IMR-90 (cell line): ENCODE measurements at regions not wholly inside any gene's neighbourhood (a gene's known extent, or its start where the extent isn't known, plus 50 kb on each side); places are given as distances from the start of the nearest gene placed in this dataset.

Experiments used
- BHLHE40 ChIP-seq: fragments of 150-350 bp; IDR thresholded peaks from 2 replicates; pipeline ENCODE4 v1.6.1; 2016; ENCODE audit warnings: mild to moderate bottlenecking, low read depth, low read length
- MAFK ChIP-seq: IDR thresholded peaks from 2 replicates; pipeline ENCODE4 v1.6.1; 2012; ENCODE audit warnings: low read depth, low read length, improper control_type of control experiment
- POLR2A ChIP-seq: IDR thresholded peaks from 2 replicates; pipeline ENCODE4 v1.6.1; 2012; ENCODE audit warnings: mild to moderate bottlenecking, low read depth, low read length
- RAD21 ChIP-seq: IDR thresholded peaks from 2 replicates; pipeline ENCODE4 v1.6.1; 2012; ENCODE audit warnings: low read length, improper control_type of control experiment
- RFX5 ChIP-seq: IDR thresholded peaks from 2 replicates; pipeline ENCODE4 v1.8.0; 2012; ENCODE audit warnings: low read depth, mild to moderate bottlenecking, low read length, moderate library complexity
- SMC3 ChIP-seq: fragments of 150-350 bp; IDR thresholded peaks from 2 replicates; pipeline ENCODE4 v1.6.1; 2016; ENCODE audit warnings: low read depth, mild to moderate bottlenecking, antibody characterized with exemption, low read length, moderate library complexity
- USF2 ChIP-seq: fragments of 150-350 bp; IDR thresholded peaks from 2 replicates; pipeline ENCODE4 v1.6.1; 2017; ENCODE audit warnings: mild to moderate bottlenecking, antibody characterized with exemption, low read length, low read depth
- TF ChIP-seq, protein P1 (sequence below): conservative IDR thresholded peaks from 2 replicates; pipeline ENCODE4 v1.5.1; 2012; ENCODE audit warnings: mild to moderate bottlenecking, low read depth, low read length, improper control_type of control experiment

DNA sequence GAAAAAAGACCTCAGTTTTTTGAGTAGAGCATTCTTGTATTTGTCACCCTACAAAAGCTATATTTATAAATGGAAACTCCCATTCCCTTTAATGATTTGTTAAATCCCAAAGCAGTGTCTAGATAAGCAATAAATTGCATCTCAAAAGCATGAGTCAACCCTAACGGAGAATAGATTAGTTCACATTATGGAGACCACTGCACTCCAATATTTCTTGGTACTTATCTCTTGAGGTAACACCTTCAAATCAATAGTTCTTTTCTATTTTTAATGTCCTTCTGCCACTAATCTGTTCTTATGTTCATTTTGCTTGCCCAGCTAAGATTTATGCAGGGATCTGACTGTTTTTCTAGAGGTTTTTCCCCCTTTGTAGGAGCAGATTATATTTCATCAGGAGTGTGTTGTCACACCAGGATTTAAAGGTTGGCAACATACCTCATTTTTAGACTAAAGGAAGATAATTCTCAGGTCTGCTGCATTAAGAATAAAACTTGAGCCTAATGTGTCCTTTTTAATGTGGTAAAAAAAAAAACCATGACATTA lies 91.4 kb upstream of the ADGRG2 start:
- TF ChIP-seq POLR2A (no peak), RFX5 (no peak), SMC3 (no peak), USF2 (no peak), BHLHE40 (no peak), RAD21 (no peak), MAFK (no peak)
- TF ChIP-seq, protein P1, sequence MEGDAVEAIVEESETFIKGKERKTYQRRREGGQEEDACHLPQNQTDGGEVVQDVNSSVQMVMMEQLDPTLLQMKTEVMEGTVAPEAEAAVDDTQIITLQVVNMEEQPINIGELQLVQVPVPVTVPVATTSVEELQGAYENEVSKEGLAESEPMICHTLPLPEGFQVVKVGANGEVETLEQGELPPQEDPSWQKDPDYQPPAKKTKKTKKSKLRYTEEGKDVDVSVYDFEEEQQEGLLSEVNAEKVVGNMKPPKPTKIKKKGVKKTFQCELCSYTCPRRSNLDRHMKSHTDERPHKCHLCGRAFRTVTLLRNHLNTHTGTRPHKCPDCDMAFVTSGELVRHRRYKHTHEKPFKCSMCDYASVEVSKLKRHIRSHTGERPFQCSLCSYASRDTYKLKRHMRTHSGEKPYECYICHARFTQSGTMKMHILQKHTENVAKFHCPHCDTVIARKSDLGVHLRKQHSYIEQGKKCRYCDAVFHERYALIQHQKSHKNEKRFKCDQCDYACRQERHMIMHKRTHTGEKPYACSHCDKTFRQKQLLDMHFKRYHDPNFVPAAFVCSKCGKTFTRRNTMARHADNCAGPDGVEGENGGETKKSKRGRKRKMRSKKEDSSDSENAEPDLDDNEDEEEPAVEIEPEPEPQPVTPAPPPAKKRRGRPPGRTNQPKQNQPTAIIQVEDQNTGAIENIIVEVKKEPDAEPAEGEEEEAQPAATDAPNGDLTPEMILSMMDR: no peak
